Brain microvascular endothelial cell (primary cell): ENCODE measurements at regions not wholly inside any gene's neighbourhood (a gene's known extent, or its start where the extent isn't known, plus 50 kb on each side); places are given as distances from the start of the nearest gene placed in this dataset.

Experiments
- DNase-seq: peaks from one replicate; pipeline ENCODE4 v3.0.0-alpha.2; 2020
- H3K27ac ChIP-seq: fragments of 250-450 bp; sonication (Bioruptor Pico); 2 replicates; pipeline ENCODE4 v1.5.1; 2020; ENCODE audit warnings: mild to moderate bottlenecking, moderate library complexity
- H3K27me3 ChIP-seq: fragments of 250-450 bp; sonication (Bioruptor Pico); replicated peaks from 2 replicates; pipeline ENCODE4 v1.5.1; 2020; ENCODE audit warnings: mild to moderate bottlenecking
- H3K36me3 ChIP-seq: fragments of 250-450 bp; sonication (Bioruptor Pico); replicated peaks from 2 replicates; pipeline ENCODE4 v1.5.1; 2020; ENCODE audit warnings: mild to moderate bottlenecking
- H3K4me3 ChIP-seq: 2 replicates; pipeline ENCODE4 v1.5.1; 2011; ENCODE audit warnings: low read depth, mild to moderate bottlenecking, control low read depth, low read length, moderate library complexity
- CTCF ChIP-seq: IDR thresholded peaks from 2 replicates; pipeline ENCODE4 v1.5.1; 2011; ENCODE audit warnings: low read depth, mild to moderate bottlenecking, moderate library complexity, low read length, control low read depth, inconsistent platforms; ENCODE audit errors: missing control alignments
- in situ Hi-C: cut with HindIII; loops from 2 replicates; pipeline ENCODE4 v1.10.0; 2017; ENCODE audit warnings: low sequenced_read_pairs, low pct_ligation_motif_present

DNA sequence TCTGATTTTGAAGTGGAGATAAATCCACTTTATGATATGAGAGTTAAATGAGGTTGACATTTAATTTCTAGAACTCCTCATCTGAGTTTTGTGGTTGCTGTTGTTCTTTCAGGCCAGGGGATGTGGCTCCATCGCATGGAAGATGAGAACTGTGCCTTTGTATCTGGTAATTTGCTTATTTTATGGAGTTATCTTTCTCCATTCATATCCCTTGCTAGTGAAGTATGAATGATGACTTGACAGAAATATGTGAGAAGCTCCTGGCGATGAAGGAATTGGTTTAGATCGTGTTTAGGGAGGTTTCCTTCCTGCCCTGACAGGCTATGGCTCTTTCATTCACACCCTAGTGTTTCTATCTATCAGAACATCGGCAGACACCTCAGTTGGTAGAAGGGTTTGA is 393.7 kb downstream of the ETS1 start:
- H3K4me3 ChIP-seq, result no peak overlapping the region
- H3K36me3 ChIP-seq, result no peaks in the 10 kb centered on the region
- H3K27ac ChIP-seq, result no peak overlapping the region
- H3K27me3 ChIP-seq, result no peaks in the 10 kb centered on the region
- in situ Hi-C loops, result no loop called here
- no peak for DNase-seq
- TF ChIP-seq CTCF, result no peak

GRCh38 chr11:128190312-128190711 is 397.0 kb downstream of the ETS1 start:
- Histone ChIP-seq H3K27me3 (no peaks in the 10 kb centered on the region), H3K4me3 (no peak overlapping the region), H3K36me3 (no peaks in the 10 kb centered on the region), H3K27ac (no peak overlapping the region)
- in situ Hi-C loops, result no loop called here
- no peak for TF ChIP-seq CTCF
- DNase-seq, result no peak

GRCh38 chr11:128189823-128190222 is 397.5 kb downstream of the ETS1 start:
- in situ Hi-C loops, result no loop called here
- Histone ChIP-seq H3K36me3 (no peaks in the 10 kb centered on the region), H3K27ac (no peak overlapping the region), H3K4me3 (no peak overlapping the region), H3K27me3 (no peaks in the 10 kb centered on the region)
- no peak for DNase-seq
- TF ChIP-seq CTCF, result no peak

DNA sequence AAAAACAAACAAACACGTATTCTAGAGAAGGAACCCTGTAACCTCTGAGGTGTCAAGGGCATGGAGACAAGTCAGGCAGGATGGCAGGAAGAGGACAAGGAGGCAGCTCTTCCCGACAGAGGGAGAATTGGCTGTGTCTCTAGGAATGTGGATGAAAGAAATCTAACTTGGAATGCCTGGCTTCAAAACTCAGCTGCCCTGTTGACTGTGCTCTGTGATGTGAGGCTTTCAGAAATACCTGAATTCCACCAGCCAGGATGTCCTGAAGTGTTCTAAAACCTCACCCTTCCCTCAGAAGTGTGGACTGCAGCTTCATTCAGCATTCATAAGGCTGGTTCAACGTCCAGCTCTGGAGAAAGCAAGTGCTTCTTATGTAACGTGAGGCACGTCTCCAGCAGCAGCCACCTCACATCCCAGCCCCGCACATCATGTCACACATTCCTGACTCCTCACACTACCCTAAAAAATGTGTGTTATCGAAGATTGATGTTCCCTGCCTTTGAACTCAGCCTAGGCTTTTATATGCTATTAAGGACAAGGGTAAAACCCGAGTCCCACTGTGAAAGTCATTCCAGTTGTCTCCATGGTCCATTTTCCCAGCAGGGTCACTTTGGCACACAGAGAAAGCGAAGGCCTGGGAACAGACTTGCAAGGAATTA is 398.9 kb downstream of the ETS1 start:
- Histone ChIP-seq H3K27me3 (no peaks in the 10 kb centered on the region), H3K36me3 (no peaks in the 10 kb centered on the region), H3K4me3 (no peak overlapping the region), H3K27ac (no peak overlapping the region)
- no peak for TF ChIP-seq CTCF
- peak; percentile 20 for DNase-seq
- in situ Hi-C loops, result no loop called here

- no peak for DNase-seq
- no peak for TF ChIP-seq CTCF
- Histone ChIP-seq H3K27ac (no peak overlapping the region), H3K27me3 (no peaks in the 10 kb centered on the region), H3K4me3 (no peak overlapping the region), H3K36me3 (no peaks in the 10 kb centered on the region)
- in situ Hi-C loops, result no loop called here
These were observed 399.5 kb downstream of the ETS1 start for GRCh38 chr11:128187835-128188234.

GRCh38 chr11:128187377-128187776 is 400.0 kb downstream of the ETS1 start:
- in situ Hi-C loops, result no loop called here
- no peak for DNase-seq
- TF ChIP-seq CTCF, result no peak
- no peak overlapping the region for H3K4me3 ChIP-seq
- H3K27me3 ChIP-seq, result no peaks in the 10 kb centered on the region
- no peak overlapping the region for H3K27ac ChIP-seq
- no peaks in the 10 kb centered on the region for H3K36me3 ChIP-seq
